Panc1 (cell line): ENCODE measurements at regions not wholly inside any gene's neighbourhood (a gene's known extent, or its start where the extent isn't known, plus 50 kb on each side); places are given as distances from the start of the nearest gene placed in this dataset.

ENCODE experiments used
- REST ChIP-seq, 2 experiments: IDR thresholded peaks; 2 replicates each; pipeline ENCODE4 v1.6.1; 2011 to 2012; ENCODE audit warnings: low read depth in 2 of 2, control low read depth in 1 of 2, low read length in 1 of 2, mild to moderate bottlenecking in 1 of 2, moderate library complexity in 1 of 2; ENCODE audit not compliant: insufficient read depth in 1 of 2
- SIN3A ChIP-seq: IDR thresholded peaks from 2 replicates; pipeline ENCODE4 v1.6.1; 2012; ENCODE audit warnings: low read depth, mild to moderate bottlenecking, low read length, moderate library complexity, borderline replicate concordance; ENCODE audit not compliant: insufficient read depth
- TF ChIP-seq, protein P1 (sequence below): fragments of 450-650 bp; IDR thresholded peaks from 2 replicates; pipeline ENCODE4 v1.5.1; 2017; ENCODE audit warnings: mild to moderate bottlenecking

GRCh38 chr7:41378156-41378555, 324.7 kb downstream of the INHBA start:
- no peak for TF ChIP-seq SIN3A
- TF ChIP-seq, protein P1, sequence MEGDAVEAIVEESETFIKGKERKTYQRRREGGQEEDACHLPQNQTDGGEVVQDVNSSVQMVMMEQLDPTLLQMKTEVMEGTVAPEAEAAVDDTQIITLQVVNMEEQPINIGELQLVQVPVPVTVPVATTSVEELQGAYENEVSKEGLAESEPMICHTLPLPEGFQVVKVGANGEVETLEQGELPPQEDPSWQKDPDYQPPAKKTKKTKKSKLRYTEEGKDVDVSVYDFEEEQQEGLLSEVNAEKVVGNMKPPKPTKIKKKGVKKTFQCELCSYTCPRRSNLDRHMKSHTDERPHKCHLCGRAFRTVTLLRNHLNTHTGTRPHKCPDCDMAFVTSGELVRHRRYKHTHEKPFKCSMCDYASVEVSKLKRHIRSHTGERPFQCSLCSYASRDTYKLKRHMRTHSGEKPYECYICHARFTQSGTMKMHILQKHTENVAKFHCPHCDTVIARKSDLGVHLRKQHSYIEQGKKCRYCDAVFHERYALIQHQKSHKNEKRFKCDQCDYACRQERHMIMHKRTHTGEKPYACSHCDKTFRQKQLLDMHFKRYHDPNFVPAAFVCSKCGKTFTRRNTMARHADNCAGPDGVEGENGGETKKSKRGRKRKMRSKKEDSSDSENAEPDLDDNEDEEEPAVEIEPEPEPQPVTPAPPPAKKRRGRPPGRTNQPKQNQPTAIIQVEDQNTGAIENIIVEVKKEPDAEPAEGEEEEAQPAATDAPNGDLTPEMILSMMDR = no peak
- no peak for TF ChIP-seq REST (IDR thresholded peaks at IDR 0.05; ENCODE audit: insufficient read depth in 1 of 2, low read depth in 2 of 2, low read length in 1 of 2)
